ENCODE measurements at regions not wholly inside any gene's neighbourhood (a gene's known extent, or its start where the extent isn't known, plus 50 kb on each side); places are given as distances from the start of the nearest gene placed in this dataset.

DNA sequence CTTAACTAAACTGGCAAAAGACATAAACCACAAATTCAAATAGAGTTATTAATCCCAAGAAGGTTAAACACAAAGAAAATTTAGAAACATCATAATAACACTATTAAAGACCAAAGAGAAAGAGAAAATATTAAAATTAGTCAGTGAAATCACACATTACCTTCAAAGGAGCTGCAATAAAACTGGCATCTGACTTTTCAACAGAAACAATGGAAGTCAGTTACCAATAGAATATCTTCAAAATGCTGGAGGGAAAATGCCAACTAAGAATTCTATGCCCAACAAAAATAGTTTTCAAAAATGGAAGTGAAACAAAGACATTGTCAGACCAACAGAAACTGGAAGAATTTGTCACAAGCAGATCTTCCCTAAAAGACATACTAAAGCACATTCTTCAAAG, 68.7 kb upstream of the RNF7 start:
- dilution Hi-C loops (cut with MboI; ENCODE audit: extremely low pct_ligation_motif_present, low sequenced_read_pairs): no loop called here
- no peak for TF ChIP-seq EZH2 (IDR thresholded peaks at IDR 0.05; ENCODE audit: low read length)
- TF ChIP-seq, protein P1, sequence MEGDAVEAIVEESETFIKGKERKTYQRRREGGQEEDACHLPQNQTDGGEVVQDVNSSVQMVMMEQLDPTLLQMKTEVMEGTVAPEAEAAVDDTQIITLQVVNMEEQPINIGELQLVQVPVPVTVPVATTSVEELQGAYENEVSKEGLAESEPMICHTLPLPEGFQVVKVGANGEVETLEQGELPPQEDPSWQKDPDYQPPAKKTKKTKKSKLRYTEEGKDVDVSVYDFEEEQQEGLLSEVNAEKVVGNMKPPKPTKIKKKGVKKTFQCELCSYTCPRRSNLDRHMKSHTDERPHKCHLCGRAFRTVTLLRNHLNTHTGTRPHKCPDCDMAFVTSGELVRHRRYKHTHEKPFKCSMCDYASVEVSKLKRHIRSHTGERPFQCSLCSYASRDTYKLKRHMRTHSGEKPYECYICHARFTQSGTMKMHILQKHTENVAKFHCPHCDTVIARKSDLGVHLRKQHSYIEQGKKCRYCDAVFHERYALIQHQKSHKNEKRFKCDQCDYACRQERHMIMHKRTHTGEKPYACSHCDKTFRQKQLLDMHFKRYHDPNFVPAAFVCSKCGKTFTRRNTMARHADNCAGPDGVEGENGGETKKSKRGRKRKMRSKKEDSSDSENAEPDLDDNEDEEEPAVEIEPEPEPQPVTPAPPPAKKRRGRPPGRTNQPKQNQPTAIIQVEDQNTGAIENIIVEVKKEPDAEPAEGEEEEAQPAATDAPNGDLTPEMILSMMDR (optimal IDR thresholded peaks at IDR 0.05 in 1 of 3, IDR thresholded peaks at IDR 0.05 in 1 of 3, conservative IDR thresholded peaks at IDR 0.05 in 1 of 3; ENCODE audit: extremely low read depth in 1 of 3, insufficient read depth in 2 of 3, low read length in 3 of 3): no peak
- no peak for FAIRE-seq

DNA sequence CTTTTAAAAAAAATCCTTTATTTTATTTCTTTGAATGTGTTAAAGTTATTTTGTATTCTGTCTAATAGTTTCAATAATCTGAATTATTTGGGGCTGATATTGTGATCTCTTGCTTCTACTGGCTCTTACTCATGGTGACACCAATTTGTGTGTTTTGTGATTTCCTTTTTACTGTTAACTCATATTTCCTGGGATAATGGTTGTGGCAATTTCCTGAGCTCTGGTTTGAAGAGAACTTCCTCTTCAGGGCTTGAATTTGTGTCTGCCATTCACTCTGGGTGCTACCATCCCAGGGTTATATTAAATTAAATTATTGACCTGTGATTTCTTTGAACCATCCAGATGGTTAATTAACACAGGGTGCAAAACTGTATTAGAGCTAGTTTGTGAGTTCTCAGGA, 60.4 kb upstream of the RNF7 start:
- no peak overlapping the region for H3K4me3 ChIP-seq (ENCODE audit: control insufficient read depth in 2 of 3, extremely low read depth in 1 of 3, insufficient read depth in 2 of 3, low read depth in 1 of 3, low read length in 3 of 3)
- H3K36me3 ChIP-seq (ENCODE audit: control insufficient read depth in 2 of 2, extremely low read depth in 1 of 2, insufficient read depth in 2 of 2, low read length in 2 of 2): no peaks in the 10 kb centered on the region
- no peak overlapping the region for H3K9ac ChIP-seq (ENCODE audit: control insufficient read depth, extremely low read depth, insufficient read depth, low read length)
- no peaks in the 10 kb centered on the region for H3K79me2 ChIP-seq (ENCODE audit: control insufficient read depth, insufficient read depth, low read length)
- H3K27me3 ChIP-seq (ENCODE audit: control insufficient read depth, extremely low read depth, insufficient read depth, low read length): no peaks in the 10 kb centered on the region
- H3K4me2 ChIP-seq (ENCODE audit: control insufficient read depth, extremely low read depth, insufficient read depth, low read depth, low read length): no peak overlapping the region
- H2AFZ ChIP-seq (ENCODE audit: control insufficient read depth, low read length): no peak overlapping the region
- peaks cover 11% of the 10 kb centered on the region for H3K4me1 ChIP-seq (ENCODE audit: control insufficient read depth, extremely low read depth, insufficient read depth, low read length)
- FAIRE-seq (no peak), DNase-seq (ENCODE audit: low read depth, low spot score) (no peak)
- H4K20me1 ChIP-seq (ENCODE audit: control insufficient read depth, extremely low read depth, insufficient read depth, low read length): no peaks in the 10 kb centered on the region
- H3K9me1 ChIP-seq (ENCODE audit: control insufficient read depth, extremely low read depth, insufficient read depth, low read length): no peaks in the 10 kb centered on the region
- dilution Hi-C loops (cut with MboI; ENCODE audit: extremely low pct_ligation_motif_present, low sequenced_read_pairs): no loop called here
- no peaks in the 10 kb centered on the region for H3K9me3 ChIP-seq (ENCODE audit: control insufficient read depth, low read depth, low read length)
- H3K27ac ChIP-seq (ENCODE audit: control insufficient read depth, insufficient read depth, low read length): no peak overlapping the region
- TF ChIP-seq, protein P1 (optimal IDR thresholded peaks at IDR 0.05 in 1 of 3, IDR thresholded peaks at IDR 0.05 in 1 of 3, conservative IDR thresholded peaks at IDR 0.05 in 1 of 3; ENCODE audit: extremely low read depth in 1 of 3, insufficient read depth in 2 of 3, low read length in 3 of 3): no peak
- TF ChIP-seq EZH2 (IDR thresholded peaks at IDR 0.05; ENCODE audit: low read length): no peak

More for the DNA sequence above, 68.7 kb upstream of the RNF7 start:
- no peaks in the 10 kb centered on the region for H3K4me1 ChIP-seq (ENCODE audit: control insufficient read depth, extremely low read depth, insufficient read depth, low read length)
- H3K4me3 ChIP-seq (ENCODE audit: control insufficient read depth in 2 of 3, extremely low read depth in 1 of 3, insufficient read depth in 2 of 3, low read depth in 1 of 3, low read length in 3 of 3): no peak overlapping the region
- H3K79me2 ChIP-seq (ENCODE audit: control insufficient read depth, insufficient read depth, low read length): no peaks in the 10 kb centered on the region
- no peak overlapping the region for H3K4me2 ChIP-seq (ENCODE audit: control insufficient read depth, extremely low read depth, insufficient read depth, low read depth, low read length)
- no peak for DNase-seq (ENCODE audit: low read depth, low spot score)
- H4K20me1 ChIP-seq (ENCODE audit: control insufficient read depth, extremely low read depth, insufficient read depth, low read length): no peaks in the 10 kb centered on the region
- no peaks in the 10 kb centered on the region for H3K9me3 ChIP-seq (ENCODE audit: control insufficient read depth, low read depth, low read length)
- no peaks in the 10 kb centered on the region for H3K9me1 ChIP-seq (ENCODE audit: control insufficient read depth, extremely low read depth, insufficient read depth, low read length)
- no peak overlapping the region for H3K27ac ChIP-seq (ENCODE audit: control insufficient read depth, insufficient read depth, low read length)
- H3K27me3 ChIP-seq (ENCODE audit: control insufficient read depth, extremely low read depth, insufficient read depth, low read length): no peaks in the 10 kb centered on the region
- H3K36me3 ChIP-seq (ENCODE audit: control insufficient read depth in 2 of 2, extremely low read depth in 1 of 2, insufficient read depth in 2 of 2, low read length in 2 of 2): no peaks in the 10 kb centered on the region
- H2AFZ ChIP-seq (ENCODE audit: control insufficient read depth, low read length): no peak overlapping the region
- H3K9ac ChIP-seq (ENCODE audit: control insufficient read depth, extremely low read depth, insufficient read depth, low read length): no peak overlapping the region

Data from keratinocyte (primary cell).